Testis (tissue), 2 donors: ENCODE measurements at regions not wholly inside any gene's neighbourhood (a gene's known extent, or its start where the extent isn't known, plus 50 kb on each side); places are given as distances from the start of the nearest gene placed in this dataset.

Source experiments
- CTCF ChIP-seq, 3 experiments: fragments of 450-650 bp in 2 of 3; fragments of 200-600 bp in 1 of 3; sonication (generic) in 1 of 3; IDR thresholded peaks; one replicate each; pipeline ENCODE4 v1.5.1; 2016 to 2019; ENCODE audit warnings: antibody characterized with exemption in 3 of 3, mild to moderate bottlenecking in 2 of 3, moderate library complexity in 1 of 3
- POLR2A ChIP-seq: fragments of 450-650 bp; IDR thresholded peaks from one replicate; pipeline ENCODE4 v1.6.1; 2017; ENCODE audit warnings: antibody characterized with exemption, mild to moderate bottlenecking, moderate library complexity

- TF ChIP-seq CTCF (IDR thresholded peaks at IDR 0.05) (no peak), POLR2A (no peak)
Observed at GRCh38 chr5:88607492-88607891, 275.5 kb downstream of the MEF2C start.
